Omental fat pad (tissue), 3 donors: ENCODE measurements at regions not wholly inside any gene's neighbourhood (a gene's known extent, or its start where the extent isn't known, plus 50 kb on each side); places are given as distances from the start of the nearest gene placed in this dataset.

Experiments used
- ATAC-seq: fragments of 150-250 bp; one replicate; pipeline ENCODE4 v1.9.1; 2016; ENCODE audit warnings: mild to moderate bottlenecking, moderate library complexity; ENCODE audit not compliant: low FRiP score
- DNase-seq: peaks from one replicate; pipeline ENCODE4 v3.0.0-alpha.2; 2019; ENCODE audit warnings: low spot score
- CTCF ChIP-seq, 3 donors: fragments of 450-650 bp; IDR thresholded peaks; one replicate each; pipeline ENCODE4 v1.5.1; 2016 to 2017; ENCODE audit warnings: antibody characterized with exemption in 3 of 3, mild to moderate bottlenecking in 3 of 3, moderate library complexity in 2 of 3

GRCh38 chr4:92175250-92175649, 128.5 kb upstream of the GRID2 start:
- no peak for DNase-seq
- ATAC-seq, result no peak
- TF ChIP-seq CTCF (IDR thresholded peaks at IDR 0.05), result no peak

- DNase-seq (no peak), ATAC-seq (no peak)
- no peak for TF ChIP-seq CTCF (IDR thresholded peaks at IDR 0.05)
Observed at GRCh38 chr4:92182006-92182735, 121.6 kb upstream of the GRID2 start.

DNA sequence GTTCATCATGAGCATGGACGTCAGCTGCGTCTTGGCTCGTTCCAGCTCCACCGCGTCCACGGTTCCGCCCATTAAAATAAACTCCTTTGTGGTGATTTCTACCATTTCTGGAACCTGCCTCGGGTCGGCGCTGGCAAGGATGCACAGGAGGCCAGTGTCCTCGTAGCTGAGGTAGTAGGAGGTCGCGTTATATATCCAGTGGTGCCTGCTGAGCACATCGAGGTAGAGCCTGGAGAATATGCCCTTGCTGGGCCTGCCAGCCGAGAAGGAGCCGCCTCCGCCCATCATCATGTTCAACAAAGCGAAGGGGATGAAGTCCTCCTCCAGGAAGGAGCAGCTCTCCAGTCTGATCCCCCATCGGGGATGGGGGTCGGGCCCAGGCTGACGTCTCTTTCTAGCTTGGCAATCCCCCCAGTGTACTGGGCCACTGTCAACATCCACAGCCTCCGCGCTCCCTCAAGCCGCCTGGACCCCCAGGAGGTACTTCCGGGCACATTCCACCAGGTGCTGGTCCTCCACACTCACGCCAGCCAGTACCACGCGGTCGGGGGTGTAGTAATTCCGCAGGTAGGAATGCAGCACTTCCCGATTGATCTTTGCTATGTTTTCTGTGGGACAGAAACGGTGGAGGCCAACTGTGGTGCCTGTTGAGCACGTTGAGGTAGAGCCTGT, 120.9 kb upstream of the GRID2 start:
- TF ChIP-seq CTCF (IDR thresholded peaks at IDR 0.05), result no peak
- ATAC-seq (no peak), DNase-seq (no peak)

GRCh38 chr4:92183825-92184224, 119.9 kb upstream of the GRID2 start:
- ATAC-seq (no peak), DNase-seq (no peak)
- no peak for TF ChIP-seq CTCF (IDR thresholded peaks at IDR 0.05)

- ATAC-seq (no peak), DNase-seq (no peak)
- TF ChIP-seq CTCF (IDR thresholded peaks at IDR 0.05), result no peak
Observed at GRCh38 chr4:92184566-92184965, 119.2 kb upstream of the GRID2 start.

GRCh38 chr4:92186239-92186638, 117.5 kb upstream of the GRID2 start:
- no peak for TF ChIP-seq CTCF (IDR thresholded peaks at IDR 0.05)
- DNase-seq (no peak), ATAC-seq (no peak)

DNA sequence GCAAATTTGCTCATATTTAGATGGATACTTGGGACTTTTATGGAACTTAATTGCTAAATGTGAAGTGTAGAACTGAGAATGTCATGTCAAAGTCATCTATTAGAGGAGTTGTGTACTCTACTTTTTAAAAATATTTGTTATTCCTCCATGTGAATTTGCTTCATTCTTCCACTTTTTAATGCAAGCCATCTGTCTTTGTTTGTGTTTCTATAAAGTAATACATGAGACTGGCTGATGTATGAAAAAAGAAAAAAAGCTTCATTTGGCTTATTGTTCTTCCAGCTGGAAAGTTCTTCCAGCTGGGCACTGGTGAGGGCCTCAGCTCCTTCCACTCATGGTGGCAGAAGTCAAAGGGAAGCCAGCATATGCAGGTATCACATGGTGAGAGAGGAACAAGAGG, 114.6 kb upstream of the GRID2 start:
- ATAC-seq, result no peak
- DNase-seq, result no peak
- no peak for TF ChIP-seq CTCF (IDR thresholded peaks at IDR 0.05)
